WERI-Rb-1 (cell line): ENCODE measurements at regions not wholly inside any gene's neighbourhood (a gene's known extent, or its start where the extent isn't known, plus 50 kb on each side); places are given as distances from the start of the nearest gene placed in this dataset.

Experiments
- DNase-seq: peaks from one replicate; pipeline ENCODE4 v3.0.0-alpha.2; 2020
- H3K27ac ChIP-seq: fragments of 250-450 bp; sonication (Bioruptor Pico); 2 replicates; pipeline ENCODE4 v1.5.1; 2020; ENCODE audit warnings: mild to moderate bottlenecking, moderate library complexity
- H3K27me3 ChIP-seq: fragments of 250-450 bp; sonication (Bioruptor Pico); 2 replicates; pipeline ENCODE4 v1.5.1; 2021; ENCODE audit warnings: mild to moderate bottlenecking, low read depth, moderate library complexity; ENCODE audit not compliant: insufficient read depth, severe bottlenecking
- H3K36me3 ChIP-seq: fragments of 250-450 bp; sonication (Bioruptor Pico); 2 replicates; pipeline ENCODE4 v1.5.1; 2020; ENCODE audit warnings: mild to moderate bottlenecking, moderate library complexity
- H3K4me3 ChIP-seq: 2 replicates; pipeline ENCODE4 v1.5.1; 2011; ENCODE audit warnings: low read depth, mild to moderate bottlenecking, control low read depth, low read length
- H3K9me3 ChIP-seq: fragments of 250-450 bp; sonication (Bioruptor Pico); 2 replicates; pipeline ENCODE4 v1.5.1; 2021; ENCODE audit warnings: mild to moderate bottlenecking, moderate library complexity; ENCODE audit not compliant: severe bottlenecking
- CTCF ChIP-seq: IDR thresholded peaks from 2 replicates; pipeline ENCODE4 v1.5.1; 2011; ENCODE audit warnings: low read depth, mild to moderate bottlenecking, control low read depth, inconsistent platforms, low read length

GRCh38 chr19:28393574-28394336 lies 819.2 kb downstream of the UQCRFS1 start:
- H3K27ac ChIP-seq = peak overlapping the region; percentile 83
- H3K27me3 ChIP-seq = no peaks in the 10 kb centered on the region
- DNase-seq = peak; percentile 60
- no peak overlapping the region for H3K4me3 ChIP-seq
- no peaks in the 10 kb centered on the region for H3K9me3 ChIP-seq
- no peak for TF ChIP-seq CTCF
- no peaks in the 10 kb centered on the region for H3K36me3 ChIP-seq

GRCh38 chr19:28388988-28389387 lies 824.0 kb downstream of the UQCRFS1 start:
- Histone ChIP-seq H3K27me3 (no peaks in the 10 kb centered on the region), H3K27ac (no peak overlapping the region), H3K9me3 (no peaks in the 10 kb centered on the region), H3K36me3 (no peaks in the 10 kb centered on the region), H3K4me3 (no peak overlapping the region)
- no peak for TF ChIP-seq CTCF
- DNase-seq = no peak

- H3K27ac ChIP-seq = no peak overlapping the region
- DNase-seq = no peak
- no peak overlapping the region for H3K4me3 ChIP-seq
- no peaks in the 10 kb centered on the region for H3K27me3 ChIP-seq
- H3K36me3 ChIP-seq = no peaks in the 10 kb centered on the region
- no peak for TF ChIP-seq CTCF
- no peaks in the 10 kb centered on the region for H3K9me3 ChIP-seq
These were observed 825.4 kb downstream of the UQCRFS1 start for GRCh38 chr19:28387507-28387906.

GRCh38 chr19:28386470-28386869 lies 826.5 kb downstream of the UQCRFS1 start:
- Histone ChIP-seq H3K9me3 (no peaks in the 10 kb centered on the region), H3K27ac (no peak overlapping the region), H3K36me3 (no peaks in the 10 kb centered on the region), H3K27me3 (no peaks in the 10 kb centered on the region), H3K4me3 (no peak overlapping the region)
- DNase-seq = no peak
- no peak for TF ChIP-seq CTCF

GRCh38 chr19:28386066-28386465 lies 826.9 kb downstream of the UQCRFS1 start:
- Histone ChIP-seq H3K4me3 (no peak overlapping the region), H3K27me3 (no peaks in the 10 kb centered on the region), H3K9me3 (no peaks in the 10 kb centered on the region), H3K27ac (no peak overlapping the region), H3K36me3 (no peaks in the 10 kb centered on the region)
- TF ChIP-seq CTCF = no peak
- DNase-seq = no peak

GRCh38 chr19:28377077-28377476 lies 835.9 kb downstream of the UQCRFS1 start:
- Histone ChIP-seq H3K27ac (no peak overlapping the region), H3K36me3 (no peaks in the 10 kb centered on the region), H3K27me3 (no peaks in the 10 kb centered on the region), H3K4me3 (no peak overlapping the region), H3K9me3 (no peaks in the 10 kb centered on the region)
- no peak for DNase-seq
- TF ChIP-seq CTCF = no peak
